ENCODE measurements at regions not wholly inside any gene's neighbourhood (a gene's known extent, or its start where the extent isn't known, plus 50 kb on each side); places are given as distances from the start of the nearest gene placed in this dataset.

- DNase-seq (no peak), ATAC-seq (ENCODE audit: low read depth) (no peak)
- Mint-ChIP-seq H3K4me3 (no peak overlapping the region), H3K36me3 (ENCODE audit: low read depth) (no peaks in the 10 kb centered on the region), H3K27me3 (no peaks in the 10 kb centered on the region), H3K27ac (no peak overlapping the region), H3K4me1 (no peaks in the 10 kb centered on the region), H3K9me3 (peaks cover 11% of the 10 kb centered on the region)
- intact Hi-C loops (cut with micrococcal nuclease) = no loop called here
- CTCF ChIA-PET = no interaction called here
- TF ChIP-seq CTCF (IDR thresholded peaks at IDR 0.05) = no peak
- POLR2A ChIA-PET = no interaction called here
These were observed 138.2 kb upstream of the BRINP3 start for GRCh38 chr1:190615818-190616217.

- Mint-ChIP-seq H3K27me3 (no peaks in the 10 kb centered on the region), H3K27ac (no peak overlapping the region)
These were observed 138.6 kb upstream of the BRINP3 start for GRCh38 chr1:190616235-190616634.

GRCh38 chr1:190619724-190620123, 142.1 kb upstream of the BRINP3 start:
- intact Hi-C loops (cut with micrococcal nuclease) = no loop called here
- no peak for DNase-seq
- Mint-ChIP-seq H3K36me3 (ENCODE audit: low read depth) (no peaks in the 10 kb centered on the region), H3K27me3 (no peaks in the 10 kb centered on the region), H3K9me3 (peaks cover 11% of the 10 kb centered on the region), H3K27ac (no peak overlapping the region), H3K4me1 (no peaks in the 10 kb centered on the region), H3K4me3 (no peak overlapping the region)
- ATAC-seq (ENCODE audit: low read depth) = no peak
- ChIA-PET CTCF (no interaction called here), POLR2A (no interaction called here)
- TF ChIP-seq CTCF (IDR thresholded peaks at IDR 0.05) = no peak

More at GRCh38 chr1:190616235-190616634, 138.6 kb upstream of the BRINP3 start:
- Mint-ChIP-seq H3K9me3 (peaks cover 11% of the 10 kb centered on the region), H3K4me3 (no peak overlapping the region), H3K4me1 (no peaks in the 10 kb centered on the region), H3K36me3 (ENCODE audit: low read depth) (no peaks in the 10 kb centered on the region)
- ChIA-PET CTCF (no interaction called here), POLR2A (no interaction called here)
- no peak for TF ChIP-seq CTCF (IDR thresholded peaks at IDR 0.05)
- DNase-seq = no peak
- ATAC-seq (ENCODE audit: low read depth) = no peak
- intact Hi-C loops (cut with micrococcal nuclease) = no loop called here

- ATAC-seq (ENCODE audit: low read depth) = no peak
- H3K27me3 Mint-ChIP-seq = no peaks in the 10 kb centered on the region
- H3K4me1 Mint-ChIP-seq = no peaks in the 10 kb centered on the region
- CTCF ChIA-PET = no interaction called here
- H3K4me3 Mint-ChIP-seq = no peak overlapping the region
- H3K27ac Mint-ChIP-seq = no peak overlapping the region
- no peak for TF ChIP-seq CTCF (IDR thresholded peaks at IDR 0.05)
- POLR2A ChIA-PET = no interaction called here
- no peaks in the 10 kb centered on the region for H3K36me3 Mint-ChIP-seq (ENCODE audit: low read depth)
- peaks cover 6% of the 10 kb centered on the region for H3K9me3 Mint-ChIP-seq
- no peak for DNase-seq
- intact Hi-C loops (cut with micrococcal nuclease) = no loop called here
These were observed 155.8 kb upstream of the BRINP3 start for GRCh38 chr1:190633488-190633887.

- ChIA-PET POLR2A (no interaction called here), CTCF (no interaction called here)
- ATAC-seq (ENCODE audit: low read depth) = no peak
- Mint-ChIP-seq H3K27me3 (no peaks in the 10 kb centered on the region), H3K36me3 (ENCODE audit: low read depth) (no peaks in the 10 kb centered on the region), H3K4me1 (no peaks in the 10 kb centered on the region), H3K4me3 (no peak overlapping the region), H3K9me3 (peaks cover 4% of the 10 kb centered on the region), H3K27ac (no peak overlapping the region)
- DNase-seq = no peak
- intact Hi-C loops (cut with micrococcal nuclease) = no loop called here
- no peak for TF ChIP-seq CTCF (IDR thresholded peaks at IDR 0.05)
These were observed 156.5 kb upstream of the BRINP3 start for GRCh38 chr1:190634134-190634533.
